ENCODE measurements at regions not wholly inside any gene's neighbourhood (a gene's known extent, or its start where the extent isn't known, plus 50 kb on each side); places are given as distances from the start of the nearest gene placed in this dataset.
"Not testable (repeated sequence)": the region's sequence is repeated elsewhere in the genome, so short reads cannot be mapped to it uniquely, and the experiment has no call there.

- no peak overlapping the region for H3K27ac ChIP-seq (ENCODE audit: extremely low read depth, low read depth, low read length)
- CTCF ChIA-PET, result interaction anchor here (0.9 kb wide), 1 partner anchor 13 kb away, joined by 3 read pairs; no protein-coding TSS in a partner anchor
- H3K36me3 ChIP-seq (ENCODE audit: control insufficient read depth in 2 of 2, insufficient read depth in 1 of 2, low read length in 2 of 2), result no peaks in the 10 kb centered on the region
- no peaks in the 10 kb centered on the region for H3K4me1 ChIP-seq (ENCODE audit: control insufficient read depth, insufficient read depth, low read length)
- POLR2A ChIA-PET, result no interaction called here
- no peak for TF ChIP-seq HOXD13 (CRISPR knock-in tag; IDR thresholded peaks at IDR 0.05; ENCODE audit: borderline replicate concordance)
- no peak for TF ChIP-seq GLI4 (tag by site-specific recombination; IDR thresholded peaks at IDR 0.05)
- no peak overlapping the region for H3K4me3 ChIP-seq (ENCODE audit: low read depth, low read length)
- H3K9me3 ChIP-seq (ENCODE audit: control insufficient read depth, insufficient read depth, low read depth, low read length), result no peaks in the 10 kb centered on the region
Measured at GRCh38 chr17:22707626-22708025, 1015.3 kb downstream of the KCNJ18 start.

GRCh38 chr17:22717211-22717610 lies 1024.9 kb downstream of the KCNJ18 start:
- TF ChIP-seq ZNF785 (tag by site-specific recombination; IDR thresholded peaks at IDR 0.05) (no peak), ZNF610 (tag by site-specific recombination; IDR thresholded peaks at IDR 0.05; ENCODE audit: borderline replicate concordance) (no peak), ZNF654 (tag by site-specific recombination; IDR thresholded peaks at IDR 0.05; ENCODE audit: low read depth) (no peak), MYNN (tag by site-specific recombination; IDR thresholded peaks at IDR 0.05; ENCODE audit: borderline replicate concordance) (no peak), ZNF843 (tag by site-specific recombination; IDR thresholded peaks at IDR 0.05) (no peak)
- CTCF ChIA-PET, result no interaction called here

GRCh38 chr17:22718689-22719088 lies 1026.4 kb downstream of the KCNJ18 start:
- Histone ChIP-seq H3K9me3 (ENCODE audit: control insufficient read depth, insufficient read depth, low read depth, low read length) (no peaks in the 10 kb centered on the region), H3K4me3 (ENCODE audit: low read depth, low read length) (no peak overlapping the region), H3K27ac (ENCODE audit: extremely low read depth, low read depth, low read length) (no peak overlapping the region), H3K4me1 (ENCODE audit: control insufficient read depth, insufficient read depth, low read length) (no peaks in the 10 kb centered on the region), H3K36me3 (ENCODE audit: control insufficient read depth in 2 of 2, insufficient read depth in 1 of 2, low read length in 2 of 2) (no peaks in the 10 kb centered on the region)
- CTCF ChIA-PET, result no interaction called here
- TF ChIP-seq ZBTB44 (tag by site-specific recombination; IDR thresholded peaks at IDR 0.05), result no peak
- no peak for TF ChIP-seq ZNF138 (tag by site-specific recombination; IDR thresholded peaks at IDR 0.05; ENCODE audit: borderline replicate concordance)
- TF ChIP-seq HOXC10 (CRISPR knock-in tag; IDR thresholded peaks at IDR 0.05), result no peak
- TF ChIP-seq ZNF311 (tag by site-specific recombination; IDR thresholded peaks at IDR 0.05; ENCODE audit: borderline replicate concordance), result no peak
- no peak for TF ChIP-seq ZNF184 (tag by site-specific recombination; IDR thresholded peaks at IDR 0.05)
- no peak for TF ChIP-seq ZNF639 (tag by site-specific recombination; IDR thresholded peaks at IDR 0.05)
- no peak for TF ChIP-seq ZNF76 (tag by site-specific recombination; IDR thresholded peaks at IDR 0.05; ENCODE audit: borderline replicate concordance, low read depth)
- TF ChIP-seq GLI2 (tag by site-specific recombination; IDR thresholded peaks at IDR 0.05; ENCODE audit: borderline replicate concordance, low read depth), result no peak
- no peak for TF ChIP-seq ZNF664 (tag by site-specific recombination; IDR thresholded peaks at IDR 0.05)
- TF ChIP-seq ZNF473 (tag by site-specific recombination; IDR thresholded peaks at IDR 0.05), result no peak
- TF ChIP-seq ZNF558 (tag by site-specific recombination; IDR thresholded peaks at IDR 0.05), result no peak
- no peak for TF ChIP-seq ZNF416 (tag by site-specific recombination; IDR thresholded peaks at IDR 0.05)
- no peak for TF ChIP-seq KLF16 (tag by site-specific recombination; IDR thresholded peaks at IDR 0.05)
- TF ChIP-seq TCF7L2 (IDR thresholded peaks at IDR 0.05; ENCODE audit: borderline replicate concordance, low read depth, low read length), result no peak
- no peak for TF ChIP-seq ZNF121 (tag by site-specific recombination; IDR thresholded peaks at IDR 0.05)
- POLR2A ChIA-PET, result no interaction called here

More at GRCh38 chr17:22717211-22717610, 1024.9 kb downstream of the KCNJ18 start:
- H3K4me1 ChIP-seq (ENCODE audit: control insufficient read depth, insufficient read depth, low read length), result no peaks in the 10 kb centered on the region
- POLR2A ChIA-PET, result no interaction called here
- no peaks in the 10 kb centered on the region for H3K36me3 ChIP-seq (ENCODE audit: control insufficient read depth in 2 of 2, insufficient read depth in 1 of 2, low read length in 2 of 2)
- no peak overlapping the region for H3K27ac ChIP-seq (ENCODE audit: extremely low read depth, low read depth, low read length)
- no peaks in the 10 kb centered on the region for H3K9me3 ChIP-seq (ENCODE audit: control insufficient read depth, insufficient read depth, low read depth, low read length)
- no peak overlapping the region for H3K4me3 ChIP-seq (ENCODE audit: low read depth, low read length)

GRCh38 chr17:22741066-22741465 lies 1048.7 kb downstream of the KCNJ18 start:
- H3K9me3 ChIP-seq (ENCODE audit: control insufficient read depth, insufficient read depth, low read depth, low read length), result not testable (repeated sequence)

More at GRCh38 chr17:22741066-22741465, 1048.7 kb downstream of the KCNJ18 start:
- H3K4me3 ChIP-seq (ENCODE audit: low read depth, low read length); H3K36me3 ChIP-seq (ENCODE audit: control insufficient read depth in 2 of 2, insufficient read depth in 1 of 2, low read length in 2 of 2); H3K27ac ChIP-seq (ENCODE audit: extremely low read depth, low read depth, low read length); H3K4me1 ChIP-seq (ENCODE audit: control insufficient read depth, insufficient read depth, low read length); CTCF ChIA-PET; POLR2A ChIA-PET: not testable (repeated sequence)
